B cell (primary cell): ENCODE measurements at regions not wholly inside any gene's neighbourhood (a gene's known extent, or its start where the extent isn't known, plus 50 kb on each side); places are given as distances from the start of the nearest gene placed in this dataset.

Source experiments
- EZH2 ChIP-seq: IDR thresholded peaks from 2 replicates; pipeline ENCODE4 v1.6.1; 2012; ENCODE audit warnings: borderline replicate concordance, low read depth, mild to moderate bottlenecking, moderate library complexity, low read length; ENCODE audit not compliant: insufficient read depth, poor library complexity, severe bottlenecking
- TF ChIP-seq, protein P1 (sequence below): fragments of 200-600 bp; IDR thresholded peaks from one replicate; pipeline ENCODE4 v1.8.0; 2022; ENCODE audit warnings: antibody characterized with exemption, mild to moderate bottlenecking

DNA sequence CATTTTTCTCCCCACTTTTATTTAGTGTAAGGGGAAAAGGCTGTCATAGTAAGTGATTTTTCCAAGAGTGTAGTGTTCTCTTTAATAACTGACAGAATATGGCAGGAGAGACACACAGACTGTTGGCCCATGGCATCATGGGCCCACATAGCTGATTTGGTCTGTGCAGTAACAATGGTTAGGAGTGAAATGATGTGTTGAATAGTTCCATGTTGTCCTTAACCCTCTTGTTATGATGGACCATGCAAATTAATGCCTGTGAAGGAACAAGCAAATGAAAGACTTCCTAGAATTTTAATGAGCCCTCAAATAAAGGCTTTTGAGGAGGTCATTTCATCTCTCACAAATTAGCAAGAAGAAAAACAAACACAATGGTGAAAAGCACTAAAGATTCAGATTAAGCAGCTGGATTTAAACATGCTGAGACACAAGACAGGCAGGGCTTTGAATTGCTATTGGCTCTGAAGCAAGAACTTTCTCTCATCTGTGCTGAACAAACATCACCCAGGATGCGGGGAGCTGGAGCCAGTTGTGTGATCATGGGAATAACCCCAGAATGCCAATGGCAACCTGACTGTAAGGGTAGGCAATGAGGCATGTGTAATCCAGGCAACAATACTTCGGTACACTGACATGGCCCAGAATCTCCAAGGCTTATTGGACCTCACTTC, 136.7 kb upstream of the VEPH1 start:
- TF ChIP-seq, protein P1, sequence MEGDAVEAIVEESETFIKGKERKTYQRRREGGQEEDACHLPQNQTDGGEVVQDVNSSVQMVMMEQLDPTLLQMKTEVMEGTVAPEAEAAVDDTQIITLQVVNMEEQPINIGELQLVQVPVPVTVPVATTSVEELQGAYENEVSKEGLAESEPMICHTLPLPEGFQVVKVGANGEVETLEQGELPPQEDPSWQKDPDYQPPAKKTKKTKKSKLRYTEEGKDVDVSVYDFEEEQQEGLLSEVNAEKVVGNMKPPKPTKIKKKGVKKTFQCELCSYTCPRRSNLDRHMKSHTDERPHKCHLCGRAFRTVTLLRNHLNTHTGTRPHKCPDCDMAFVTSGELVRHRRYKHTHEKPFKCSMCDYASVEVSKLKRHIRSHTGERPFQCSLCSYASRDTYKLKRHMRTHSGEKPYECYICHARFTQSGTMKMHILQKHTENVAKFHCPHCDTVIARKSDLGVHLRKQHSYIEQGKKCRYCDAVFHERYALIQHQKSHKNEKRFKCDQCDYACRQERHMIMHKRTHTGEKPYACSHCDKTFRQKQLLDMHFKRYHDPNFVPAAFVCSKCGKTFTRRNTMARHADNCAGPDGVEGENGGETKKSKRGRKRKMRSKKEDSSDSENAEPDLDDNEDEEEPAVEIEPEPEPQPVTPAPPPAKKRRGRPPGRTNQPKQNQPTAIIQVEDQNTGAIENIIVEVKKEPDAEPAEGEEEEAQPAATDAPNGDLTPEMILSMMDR = no peak
- no peak for TF ChIP-seq EZH2
